GM18505 (cell line): ENCODE measurements at regions not wholly inside any gene's neighbourhood (a gene's known extent, or its start where the extent isn't known, plus 50 kb on each side); places are given as distances from the start of the nearest gene placed in this dataset.

Source experiments
- ATAC-seq: cut with Tn5 transposase; IDR thresholded peaks from one replicate; pipeline ENCODE4 v1.9.1; 2021; ENCODE audit not compliant: unreplicated experiment
- POLR2A ChIP-seq: IDR thresholded peaks from 4 replicates; pipeline ENCODE4 v1.6.1; 2011; ENCODE audit warnings: borderline replicate concordance; ENCODE audit not compliant: insufficient read depth, insufficient read length; ENCODE audit errors: extremely low read depth

GRCh38 chr3:4218456-4219226 is 84.5 kb upstream of the SETMAR start:
- ATAC-seq: no peak
- no peak for TF ChIP-seq POLR2A

- TF ChIP-seq POLR2A: no peak
- ATAC-seq: no peak
These were observed 84.0 kb upstream of the SETMAR start for GRCh38 chr3:4219227-4219568.

GRCh38 chr3:4220065-4220464 is 83.1 kb upstream of the SETMAR start:
- ATAC-seq: no peak
- TF ChIP-seq POLR2A: no peak

GRCh38 chr3:4222574-4223175 is 80.5 kb upstream of the SETMAR start:
- no peak for ATAC-seq
- no peak for TF ChIP-seq POLR2A

GRCh38 chr3:4223777-4224176 is 79.4 kb upstream of the SETMAR start:
- TF ChIP-seq POLR2A: no peak
- ATAC-seq: no peak

- TF ChIP-seq POLR2A: no peak
- no peak for ATAC-seq
These were observed 78.8 kb upstream of the SETMAR start for GRCh38 chr3:4224331-4224730.

- TF ChIP-seq POLR2A: no peak
- no peak for ATAC-seq
These were observed 78.1 kb upstream of the SETMAR start for GRCh38 chr3:4225005-4225471.

GRCh38 chr3:4228295-4228694 is 74.9 kb upstream of the SETMAR start:
- no peak for TF ChIP-seq POLR2A
- no peak for ATAC-seq

GRCh38 chr3:4231041-4231440 is 72.1 kb upstream of the SETMAR start:
- TF ChIP-seq POLR2A: no peak
- ATAC-seq: no peak

GRCh38 chr3:4232798-4233197 is 70.4 kb upstream of the SETMAR start:
- ATAC-seq: no peak
- no peak for TF ChIP-seq POLR2A

- no peak for ATAC-seq
- TF ChIP-seq POLR2A: no peak
These were observed 69.7 kb upstream of the SETMAR start for GRCh38 chr3:4233488-4233887.

GRCh38 chr3:4234889-4235288 is 68.3 kb upstream of the SETMAR start:
- ATAC-seq: no peak
- no peak for TF ChIP-seq POLR2A

GRCh38 chr3:4235690-4236089 is 67.5 kb upstream of the SETMAR start:
- no peak for ATAC-seq
- TF ChIP-seq POLR2A: no peak

- ATAC-seq: no peak
These were observed 61.5 kb upstream of the SETMAR start for GRCh38 chr3:4241595-4242170.

More at GRCh38 chr3:4241595-4242170, 61.5 kb upstream of the SETMAR start:
- TF ChIP-seq POLR2A: no peak
